Astrocyte of the cerebellum (primary cell): ENCODE measurements at regions not wholly inside any gene's neighbourhood (a gene's known extent, or its start where the extent isn't known, plus 50 kb on each side); places are given as distances from the start of the nearest gene placed in this dataset.
A peak's percentile ranks its signal among the peaks of the same experiment; 100 is the strongest.

Source experiments
- DNase-seq: peaks from one replicate; pipeline ENCODE4 v3.0.0-alpha.2; 2011; ENCODE audit warnings: low read depth
- H3K4me3 ChIP-seq: 2 replicates; pipeline ENCODE4 v1.5.1; 2011; ENCODE audit warnings: mild to moderate bottlenecking, low read depth, low read length, moderate library complexity
- CTCF ChIP-seq: IDR thresholded peaks from 2 replicates; pipeline ENCODE4 v1.5.1; 2012; ENCODE audit warnings: low read length, low read depth, moderate library complexity, mild to moderate bottlenecking; ENCODE audit errors: missing control alignments
- in situ Hi-C: cut with HindIII; loops from 2 replicates; pipeline ENCODE4 v1.10.0; 2017; ENCODE audit warnings: low sequenced_read_pairs

GRCh38 chr6:122202576-122203137 lies 196.8 kb upstream of the HSF2 start:
- no peak overlapping the region for H3K4me3 ChIP-seq
- TF ChIP-seq CTCF: no peak
- in situ Hi-C loops: no loop called here
- DNase-seq: no peak

GRCh38 chr6:122207061-122207460 lies 192.4 kb upstream of the HSF2 start:
- no peak for TF ChIP-seq CTCF
- DNase-seq: no peak
- H3K4me3 ChIP-seq: no peak overlapping the region
- in situ Hi-C loops: no loop called here

- DNase-seq: peak; percentile 50
- in situ Hi-C loops: no loop called here
- TF ChIP-seq CTCF: no peak
- H3K4me3 ChIP-seq: no peak overlapping the region
Measured at GRCh38 chr6:122207794-122208193, 191.7 kb upstream of the HSF2 start.

GRCh38 chr6:122214605-122215318 lies 184.7 kb upstream of the HSF2 start:
- in situ Hi-C loops: no loop called here

GRCh38 chr6:122220254-122220653 lies 179.2 kb upstream of the HSF2 start:
- in situ Hi-C loops: no loop called here

More at GRCh38 chr6:122214605-122215318, 184.7 kb upstream of the HSF2 start:
- TF ChIP-seq CTCF: no peak
- no peak for DNase-seq
- no peak overlapping the region for H3K4me3 ChIP-seq

GRCh38 chr6:122222761-122223160 lies 176.7 kb upstream of the HSF2 start:
- no peak for TF ChIP-seq CTCF
- no peak for DNase-seq
- no peak overlapping the region for H3K4me3 ChIP-seq
- in situ Hi-C loops: no loop called here

More at GRCh38 chr6:122220254-122220653, 179.2 kb upstream of the HSF2 start:
- no peak overlapping the region for H3K4me3 ChIP-seq
- DNase-seq: no peak
- no peak for TF ChIP-seq CTCF
